Spleen (tissue), 11 donors: ENCODE measurements at regions not wholly inside any gene's neighbourhood (a gene's known extent, or its start where the extent isn't known, plus 50 kb on each side); places are given as distances from the start of the nearest gene placed in this dataset.

Source experiments
- DNase-seq: peaks from one replicate; pipeline ENCODE4 v3.0.0-alpha.2; 2020
- H3K27ac ChIP-seq, 8 donors: fragments of 200-600 bp; sonication (generic) in 7 of 8; 1 replicate in 4 of 8; 2 replicates in 4 of 8; pipeline versions ENCODE4 v1.5.0 to v1.8.0; 2016 to 2021; ENCODE audit warnings: inconsistent platforms in 4 of 8, mild to moderate bottlenecking in 4 of 8, moderate library complexity in 1 of 8
- H3K27me3 ChIP-seq, 7 donors: fragments of 200-600 bp; sonication (generic) in 6 of 7; replicated peaks in 1 of 7; 1 replicate in 4 of 7; 2 replicates in 3 of 7; pipeline versions ENCODE4 v1.5.0 to v1.8.0; 2016 to 2021; ENCODE audit warnings: inconsistent platforms in 3 of 7, mild to moderate bottlenecking in 1 of 7
- H3K36me3 ChIP-seq, 6 donors: fragments of 200-600 bp; sonication (generic) in 5 of 6; 1 replicate in 4 of 6; 2 replicates in 2 of 6; pipeline versions ENCODE4 v1.5.0 to v1.8.0; 2016 to 2021; ENCODE audit warnings: inconsistent platforms in 2 of 6
- H3K4me1 ChIP-seq, 6 donors: fragments of 200-600 bp; sonication (generic) in 5 of 6; 1 replicate in 3 of 6; 2 replicates in 3 of 6; pipeline versions ENCODE4 v1.5.0 to v1.8.0; 2016 to 2021; ENCODE audit warnings: inconsistent platforms in 3 of 6
- H3K4me3 ChIP-seq, 8 donors: fragments of 200-600 bp; sonication (generic) in 7 of 8; 1 replicate in 4 of 8; 2 replicates in 4 of 8; pipeline versions ENCODE4 v1.5.0 to v1.8.0; 2016 to 2021; ENCODE audit warnings: inconsistent platforms in 4 of 8, mild to moderate bottlenecking in 4 of 8, moderate library complexity in 2 of 8
- H3K9me3 ChIP-seq, 8 donors: fragments of 200-600 bp; sonication (generic) in 7 of 8; 1 replicate in 4 of 8; 2 replicates in 4 of 8; pipeline versions ENCODE4 v1.5.0 to v1.8.0; 2016 to 2021; ENCODE audit warnings: inconsistent platforms in 4 of 8
- POLR2A ChIP-seq, 3 donors: fragments of 450-650 bp; IDR thresholded peaks; one replicate each; pipeline ENCODE4 v1.5.1; 2017; ENCODE audit warnings: antibody characterized with exemption in 3 of 3, mild to moderate bottlenecking in 1 of 3
- POLR2AphosphoS5 ChIP-seq, 3 donors: sonication (generic); formaldehyde crosslinking; IDR thresholded peaks; one replicate each; pipeline ENCODE4 v1.5.1; 2017; ENCODE audit warnings: antibody characterized with exemption in 3 of 3
- WGBS, 5 donors: extraction: QIAGEN DNeasy Blood & Tissue Kit in 3 of 5; methylation state at CpG; one replicate each; pipeline versions ENCODE4 v1.1.5 to v1.1.7; 2013 to 2018; 5-methylcytosine and 5-hydroxymethylcytosine counted together
- intact Hi-C: fragments of 100-400 bp; cut with DNase I; formaldehyde crosslinking; loops from one replicate; pipeline ENCODE4 v1.15.0; 2023; ENCODE audit warnings: low total_unique reads
- TF ChIP-seq, protein P1 (sequence below), 11 experiments: fragments of 200-600 bp in 7 of 11; fragments of 450-650 bp in 4 of 11; sonication (generic) in 4 of 11; IDR thresholded peaks in 8 of 11; conservative IDR thresholded peaks in 3 of 11; 1 replicate in 7 of 11; 2 replicates in 4 of 11; pipeline versions ENCODE4 v1.4.0 to v1.8.0; 2016 to 2021; ENCODE audit warnings: antibody characterized with exemption in 11 of 11, inconsistent platforms in 4 of 11, mild to moderate bottlenecking in 1 of 11
- donor health status: healthy with polysubstance abuse.
- donor health status: DM: no; HTN: no; CAD: no; lungs with moderate emphysema.
- donor health status: DM: no; HTN: no; CAD: no.
- donor health status: Bipolar disorder and iron deficiency.
- donor health status: healthy.
- donor health status: DM: no; HTN: no; CAD: no.
- donor health status: DM: yes; HTN: yes; CAD: no.

GRCh38 chr6:156087487-156087886 is 631.8 kb upstream of the NOX3 start:
- Histone ChIP-seq H3K36me3 (no peaks in the 10 kb centered on the region), H3K27ac (no peak overlapping the region), H3K4me1 (no peaks in the 10 kb centered on the region), H3K27me3 (no peaks in the 10 kb centered on the region), H3K9me3 (peaks cover 0 to 76% (median 49%) of the 10 kb centered on the region in 8 donors), H3K4me3 (no peak overlapping the region)
- intact Hi-C loops = no loop called here
- TF ChIP-seq POLR2A (IDR thresholded peaks at IDR 0.05) = no peak
- DNase-seq = no peak

GRCh38 chr6:156082012-156082411 is 626.4 kb upstream of the NOX3 start:
- H3K4me3 ChIP-seq = no peak overlapping the region

GRCh38 chr6:156080371-156080770 is 624.7 kb upstream of the NOX3 start:
- DNase-seq = no peak
- H3K9me3 ChIP-seq = peaks cover 0 to 15% (median 9%) of the 10 kb centered on the region in 8 donors
- H3K27ac ChIP-seq = no peak overlapping the region
- no peak overlapping the region for H3K4me3 ChIP-seq
- H3K4me1 ChIP-seq = no peaks in the 10 kb centered on the region
- intact Hi-C loops = no loop called here
- TF ChIP-seq, protein P1, sequence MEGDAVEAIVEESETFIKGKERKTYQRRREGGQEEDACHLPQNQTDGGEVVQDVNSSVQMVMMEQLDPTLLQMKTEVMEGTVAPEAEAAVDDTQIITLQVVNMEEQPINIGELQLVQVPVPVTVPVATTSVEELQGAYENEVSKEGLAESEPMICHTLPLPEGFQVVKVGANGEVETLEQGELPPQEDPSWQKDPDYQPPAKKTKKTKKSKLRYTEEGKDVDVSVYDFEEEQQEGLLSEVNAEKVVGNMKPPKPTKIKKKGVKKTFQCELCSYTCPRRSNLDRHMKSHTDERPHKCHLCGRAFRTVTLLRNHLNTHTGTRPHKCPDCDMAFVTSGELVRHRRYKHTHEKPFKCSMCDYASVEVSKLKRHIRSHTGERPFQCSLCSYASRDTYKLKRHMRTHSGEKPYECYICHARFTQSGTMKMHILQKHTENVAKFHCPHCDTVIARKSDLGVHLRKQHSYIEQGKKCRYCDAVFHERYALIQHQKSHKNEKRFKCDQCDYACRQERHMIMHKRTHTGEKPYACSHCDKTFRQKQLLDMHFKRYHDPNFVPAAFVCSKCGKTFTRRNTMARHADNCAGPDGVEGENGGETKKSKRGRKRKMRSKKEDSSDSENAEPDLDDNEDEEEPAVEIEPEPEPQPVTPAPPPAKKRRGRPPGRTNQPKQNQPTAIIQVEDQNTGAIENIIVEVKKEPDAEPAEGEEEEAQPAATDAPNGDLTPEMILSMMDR (IDR thresholded peaks at IDR 0.05 in 8 of 11, conservative IDR thresholded peaks at IDR 0.05 in 3 of 11) = no peak
- TF ChIP-seq POLR2A (IDR thresholded peaks at IDR 0.05) (no peak), POLR2AphosphoS5 (IDR thresholded peaks at IDR 0.05) (no peak)
- no peaks in the 10 kb centered on the region for H3K27me3 ChIP-seq
- 71 to 94% (median 76%) methylated on average over 1 of the region's 1 CpG for WGBS, 5 donors
- H3K36me3 ChIP-seq = no peaks in the 10 kb centered on the region

More at GRCh38 chr6:156082012-156082411, 626.4 kb upstream of the NOX3 start:
- TF ChIP-seq, protein P1 (IDR thresholded peaks at IDR 0.05 in 8 of 11, conservative IDR thresholded peaks at IDR 0.05 in 3 of 11) = no peak
- TF ChIP-seq POLR2A (IDR thresholded peaks at IDR 0.05) (no peak), POLR2AphosphoS5 (IDR thresholded peaks at IDR 0.05) (no peak)
- intact Hi-C loops = no loop called here
- Histone ChIP-seq H3K27me3 (no peaks in the 10 kb centered on the region), H3K27ac (no peak overlapping the region), H3K4me1 (no peaks in the 10 kb centered on the region), H3K36me3 (no peaks in the 10 kb centered on the region), H3K9me3 (peaks cover 0 to 30% (median 18%) of the 10 kb centered on the region in 8 donors)
- DNase-seq = no peak
- 79 to 92% (median 82%) methylated on average over 3 of the region's 3 CpGs for WGBS, 5 donors

- Histone ChIP-seq H3K4me1 (no peaks in the 10 kb centered on the region), H3K27me3 (no peaks in the 10 kb centered on the region), H3K27ac (no peak overlapping the region), H3K9me3 (no peaks in the 10 kb centered on the region), H3K36me3 (no peaks in the 10 kb centered on the region), H3K4me3 (no peak overlapping the region)
- TF ChIP-seq POLR2AphosphoS5 (IDR thresholded peaks at IDR 0.05) = no peak
- TF ChIP-seq, protein P1 (IDR thresholded peaks at IDR 0.05 in 8 of 11, conservative IDR thresholded peaks at IDR 0.05 in 3 of 11) = no peak
- TF ChIP-seq POLR2A (IDR thresholded peaks at IDR 0.05) = no peak
- 50 to 65% (median 54%) methylated on average over 4 of the region's 4 CpGs for WGBS, 5 donors
- DNase-seq = no peak
- intact Hi-C loops = no loop called here
These were observed 613.2 kb upstream of the NOX3 start for GRCh38 chr6:156068881-156069280.

DNA sequence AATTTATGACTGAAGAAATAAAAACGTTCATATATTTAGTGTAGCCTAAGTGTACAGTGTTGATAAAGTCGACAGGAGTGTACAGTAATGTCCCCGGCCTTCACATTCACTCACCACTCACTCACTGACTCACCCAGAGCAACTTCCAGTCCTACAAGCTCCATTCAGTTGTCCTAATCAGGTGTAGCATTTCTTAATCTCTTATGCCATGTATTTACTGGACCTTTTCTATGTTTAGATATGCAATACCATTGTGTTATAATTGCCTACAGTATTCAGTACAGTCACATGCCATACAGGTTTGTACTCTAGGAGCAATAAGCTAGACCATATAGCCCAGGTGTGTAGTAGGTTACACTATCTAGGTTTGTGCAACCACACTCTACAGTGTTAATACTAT is 610.2 kb upstream of the NOX3 start:
- WGBS, 5 donors = 63 to 75% (median 68%) methylated on average over 3 of the region's 3 CpGs
- no peak overlapping the region for H3K27ac ChIP-seq
- H3K4me1 ChIP-seq = no peaks in the 10 kb centered on the region
- no peaks in the 10 kb centered on the region for H3K27me3 ChIP-seq
- no peaks in the 10 kb centered on the region for H3K9me3 ChIP-seq
- DNase-seq = no peak
- intact Hi-C loops = no loop called here
- no peaks in the 10 kb centered on the region for H3K36me3 ChIP-seq
- H3K4me3 ChIP-seq = no peak overlapping the region
- TF ChIP-seq, protein P1 (IDR thresholded peaks at IDR 0.05 in 8 of 11, conservative IDR thresholded peaks at IDR 0.05 in 3 of 11) = no peak
- no peak for TF ChIP-seq POLR2A (IDR thresholded peaks at IDR 0.05)
- no peak for TF ChIP-seq POLR2AphosphoS5 (IDR thresholded peaks at IDR 0.05)
